Naive thymus-derived CD4-positive, alpha-beta T cell (primary cell): ENCODE measurements at regions not wholly inside any gene's neighbourhood (a gene's known extent, or its start where the extent isn't known, plus 50 kb on each side); places are given as distances from the start of the nearest gene placed in this dataset.

Experiments used
- ATAC-seq: fragments of 150-1000 bp; cut with Tn5 transposase; 2 replicates; pipeline ENCODE4 v1.10.0; 2021; ENCODE audit warnings: mild to moderate bottlenecking, moderate library complexity
- CTCF ChIA-PET: fragments of 350-600 bp; sonication (Branson Sonifier 250); formaldehyde crosslinking; loops from one replicate; lab custom pipeline; 2021; ENCODE audit warnings: antibody characterized with exemption; lab: Charles Lee
- POLR2A ChIA-PET: fragments of 350-600 bp; sonication (Branson Sonifier 250); formaldehyde crosslinking; loops from one replicate; lab custom pipeline; 2021; ENCODE audit warnings: antibody characterized with exemption, inconsistent platforms; lab: Charles Lee
- DNase-seq, 9 donors: peaks; one replicate each; pipeline versions ENCODE4 v3.0.0 to v3.0.0-alpha.2; 2020 to 2022; ENCODE audit warnings: mixed read lengths in 1 of 9
- H3K27ac ChIP-seq: one replicate; pipeline ENCODE4 v1.7.0; 2013; ENCODE audit warnings: mild to moderate bottlenecking, low read depth, low read length, moderate library complexity
- H3K27me3 ChIP-seq, 2 donors: one replicate each; pipeline ENCODE4 v1.7.0; 2013; ENCODE audit warnings: low read length in 2 of 2, mild to moderate bottlenecking in 2 of 2, moderate library complexity in 2 of 2; ENCODE audit not compliant: control insufficient read depth in 2 of 2, insufficient read depth in 2 of 2
- H3K36me3 ChIP-seq, 3 experiments: 1 replicate in 2 of 3; 2 replicates in 1 of 3; pipeline ENCODE4 v1.7.0; 2013; ENCODE audit warnings: low read length in 3 of 3, mild to moderate bottlenecking in 3 of 3, moderate library complexity in 1 of 3; ENCODE audit not compliant: insufficient read depth in 3 of 3, control insufficient read depth in 2 of 3
- H3K4me1 ChIP-seq, 2 donors: one replicate each; pipeline ENCODE4 v1.7.0; 2013; ENCODE audit warnings: low read length in 2 of 2, mild to moderate bottlenecking in 2 of 2, moderate library complexity in 1 of 2; ENCODE audit not compliant: control insufficient read depth in 2 of 2, insufficient read depth in 2 of 2
- H3K4me3 ChIP-seq: 2 replicates; pipeline ENCODE4 v1.7.0; 2013; ENCODE audit warnings: mild to moderate bottlenecking, low read length
- H3K9me3 ChIP-seq, 3 experiments: 1 replicate in 2 of 3; 2 replicates in 1 of 3; pipeline ENCODE4 v1.7.0; 2013; ENCODE audit warnings: low read length in 3 of 3; ENCODE audit not compliant: control insufficient read depth in 2 of 3
- H3K27ac Mint-ChIP-seq, 9 donors: one replicate each; pipeline ENCODE4 v1.8.0; 2020 to 2022; ENCODE audit warnings: mixed read lengths in 9 of 9, mild to moderate bottlenecking in 8 of 9, moderate library complexity in 5 of 9, inconsistent platforms in 2 of 9
- H3K27me3 Mint-ChIP-seq, 5 donors: one replicate each; pipeline ENCODE4 v1.8.0; 2021 to 2022; ENCODE audit warnings: mixed read lengths in 5 of 5, mild to moderate bottlenecking in 1 of 5
- H3K36me3 Mint-ChIP-seq, 5 donors: one replicate each; pipeline ENCODE4 v1.8.0; 2020 to 2022; ENCODE audit warnings: mixed read lengths in 5 of 5, mild to moderate bottlenecking in 3 of 5, inconsistent platforms in 1 of 5
- H3K4me1 Mint-ChIP-seq, 7 donors: one replicate each; pipeline ENCODE4 v1.8.0; 2020 to 2022; ENCODE audit warnings: mixed read lengths in 7 of 7, mild to moderate bottlenecking in 3 of 7, inconsistent platforms in 1 of 7
- H3K4me3 Mint-ChIP-seq, 10 donors: one replicate each; pipeline ENCODE4 v1.8.0; 2020 to 2022; ENCODE audit warnings: mild to moderate bottlenecking in 10 of 10, mixed read lengths in 10 of 10, moderate library complexity in 6 of 10, inconsistent platforms in 2 of 10
- H3K9me3 Mint-ChIP-seq, 11 donors: one replicate each; pipeline ENCODE4 v1.8.0; 2020 to 2022; ENCODE audit warnings: mixed read lengths in 11 of 11, mild to moderate bottlenecking in 4 of 11, inconsistent platforms in 1 of 11, moderate library complexity in 1 of 11
- intact Hi-C, 2 donors: fragments of 100-400 bp; cut with micrococcal nuclease; formaldehyde crosslinking; loops; one replicate each; pipeline ENCODE4 v1.15.1; 2023

DNA sequence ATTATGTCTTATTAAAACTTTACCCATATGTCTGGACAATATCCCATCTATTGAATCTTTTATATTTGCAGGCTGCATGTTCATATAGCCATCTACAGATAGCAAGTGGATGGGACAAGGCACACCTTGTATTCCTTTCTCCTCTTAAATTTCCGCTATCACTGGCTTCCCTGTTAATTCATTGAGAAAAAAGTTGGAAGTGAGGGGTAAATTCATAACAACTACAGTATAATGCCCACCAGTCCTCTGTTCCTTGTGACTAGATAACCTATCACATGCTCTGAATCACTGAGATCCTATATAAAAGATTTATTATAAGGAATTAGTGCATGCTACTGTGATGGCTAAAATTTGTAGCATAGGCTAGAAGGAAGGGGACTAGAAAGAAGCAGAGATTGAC, 1005.8 kb upstream of the ATXN8OS start:
- Mint-ChIP-seq H3K4me1 (peaks cover 0 to 2% (median 0%) of the 10 kb centered on the region in 7 donors), H3K27me3 (no peaks in the 10 kb centered on the region), H3K9me3 (peaks cover 0 to 16% (median 6%) of the 10 kb centered on the region in 11 donors), H3K4me3 (no peak overlapping the region), H3K36me3 (no peaks in the 10 kb centered on the region), H3K27ac (no peak overlapping the region)
- intact Hi-C loops: no loop called here
- Histone ChIP-seq H3K4me1 (no peaks in the 10 kb centered on the region), H3K27ac (no peak overlapping the region), H3K27me3 (no peaks in the 10 kb centered on the region), H3K36me3 (no peaks in the 10 kb centered on the region), H3K9me3 (peaks cover 0 to 4% (median 4%) of the 10 kb centered on the region in 3 experiments), H3K4me3 (no peak overlapping the region)
- ChIA-PET POLR2A (no interaction called here), CTCF (no interaction called here)
- ATAC-seq (no peak), DNase-seq (no peak)

DNA sequence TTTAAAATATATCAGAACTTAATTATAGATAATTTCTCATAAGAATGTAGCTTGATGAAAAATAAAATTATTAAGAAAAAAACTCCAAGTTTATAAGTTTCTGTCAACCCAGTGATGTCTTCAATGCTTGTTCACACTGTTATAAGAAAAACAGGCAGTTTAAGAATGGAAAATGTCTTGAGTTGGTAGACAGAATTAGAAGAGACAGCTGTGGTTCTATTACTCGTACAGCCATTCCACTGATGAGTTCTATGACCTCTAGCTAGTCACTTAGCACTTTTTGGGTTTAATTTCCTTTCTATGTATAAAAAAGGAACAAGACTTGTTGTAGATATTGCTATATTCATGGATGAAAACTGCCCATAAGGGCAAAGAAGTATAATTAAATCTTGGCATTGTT, 1013.1 kb upstream of the ATXN8OS start:
- ATAC-seq (no peak), DNase-seq (no peak)
- Histone ChIP-seq H3K36me3 (no peaks in the 10 kb centered on the region), H3K9me3 (no peaks in the 10 kb centered on the region), H3K4me1 (no peaks in the 10 kb centered on the region), H3K27me3 (no peaks in the 10 kb centered on the region), H3K4me3 (no peak overlapping the region), H3K27ac (no peak overlapping the region)
- peaks cover 0 to 11% (median 1%) of the 10 kb centered on the region in 11 donors for H3K9me3 Mint-ChIP-seq
- CTCF ChIA-PET: no interaction called here
- no peaks in the 10 kb centered on the region for H3K4me1 Mint-ChIP-seq
- H3K36me3 Mint-ChIP-seq: no peaks in the 10 kb centered on the region
- intact Hi-C loops: no loop called here
- H3K27me3 Mint-ChIP-seq: no peaks in the 10 kb centered on the region
- POLR2A ChIA-PET: no interaction called here
- H3K27ac Mint-ChIP-seq: no peak overlapping the region
- H3K4me3 Mint-ChIP-seq: no peak overlapping the region

DNA sequence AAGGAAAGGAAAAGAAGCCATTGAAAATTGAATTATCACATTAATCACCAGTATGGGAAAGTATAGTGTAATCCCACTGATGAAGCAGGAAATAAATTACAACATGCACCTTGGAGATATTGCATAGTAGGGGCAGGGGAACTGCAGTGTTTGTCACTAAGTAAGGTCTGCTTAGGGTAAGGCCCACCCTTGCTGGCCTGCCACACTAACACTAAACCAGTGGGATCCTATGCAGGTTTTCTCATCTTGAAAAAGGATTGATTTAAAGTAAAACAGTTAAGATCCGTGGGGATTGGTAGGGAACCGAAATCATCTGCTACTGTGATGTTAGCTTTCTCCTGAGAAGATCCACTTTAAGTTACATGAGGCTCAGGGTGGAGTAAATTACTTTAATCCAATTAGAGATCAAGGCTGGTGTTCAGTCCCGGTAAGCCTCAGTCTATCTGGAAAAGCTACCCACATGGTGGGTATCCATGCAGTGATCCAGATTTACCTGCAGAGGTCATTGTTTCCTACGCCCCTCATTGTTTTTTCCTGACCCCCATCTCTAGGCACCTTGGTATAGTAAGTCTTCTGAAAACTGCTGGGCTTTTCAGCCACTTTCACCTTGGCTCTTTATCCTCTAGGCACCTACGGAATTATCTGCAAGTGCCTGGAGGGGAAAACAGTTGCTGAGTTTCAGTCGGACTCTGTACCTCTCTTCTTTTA, 1014.9 kb upstream of the ATXN8OS start:
- no peaks in the 10 kb centered on the region for H3K27me3 Mint-ChIP-seq
- H3K4me3 Mint-ChIP-seq: no peak overlapping the region
- H3K4me1 Mint-ChIP-seq: no peaks in the 10 kb centered on the region

DNA sequence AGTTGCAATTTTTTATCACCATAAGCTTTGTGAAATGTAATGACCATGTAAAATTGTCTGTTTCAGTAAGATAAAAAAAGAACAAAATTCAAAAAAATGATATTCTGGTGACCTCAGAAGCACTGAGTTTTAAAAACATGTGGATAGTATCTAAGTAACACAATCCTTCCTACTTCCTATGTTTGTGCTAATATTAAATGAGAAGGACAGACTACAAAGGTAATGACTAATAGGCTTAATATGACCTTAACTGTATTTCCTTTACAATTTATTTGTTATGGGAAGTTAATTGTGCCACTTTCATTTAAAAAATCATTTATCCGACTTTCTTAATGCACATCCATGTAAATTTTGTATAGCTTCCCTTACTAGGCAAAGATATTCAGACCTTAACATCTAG, 1030.4 kb upstream of the ATXN8OS start:
- Mint-ChIP-seq H3K27ac (no peak overlapping the region), H3K36me3 (no peaks in the 10 kb centered on the region), H3K9me3 (peaks cover 0 to 40% (median 4%) of the 10 kb centered on the region in 11 donors), H3K4me3 (no peak overlapping the region), H3K27me3 (no peaks in the 10 kb centered on the region), H3K4me1 (no peaks in the 10 kb centered on the region)
- no peak for ATAC-seq
- ChIA-PET CTCF (no interaction called here), POLR2A (no interaction called here)
- Histone ChIP-seq H3K9me3 (no peaks in the 10 kb centered on the region), H3K27ac (no peak overlapping the region), H3K4me3 (no peak overlapping the region), H3K4me1 (no peaks in the 10 kb centered on the region), H3K27me3 (no peaks in the 10 kb centered on the region), H3K36me3 (no peaks in the 10 kb centered on the region)
- intact Hi-C loops: no loop called here
- DNase-seq: no peak

More for the DNA sequence above, 1014.9 kb upstream of the ATXN8OS start:
- H3K4me1 ChIP-seq: no peaks in the 10 kb centered on the region
- ATAC-seq: no peak
- intact Hi-C loops: no loop called here
- Mint-ChIP-seq H3K27ac (no peak overlapping the region), H3K9me3 (peaks cover 0 to 13% (median 2%) of the 10 kb centered on the region in 11 donors), H3K36me3 (no peaks in the 10 kb centered on the region)
- no peaks in the 10 kb centered on the region for H3K27me3 ChIP-seq
- H3K27ac ChIP-seq: no peak overlapping the region
- DNase-seq: no peak
- H3K9me3 ChIP-seq: no peaks in the 10 kb centered on the region
- ChIA-PET CTCF (no interaction called here), POLR2A (no interaction called here)
- H3K36me3 ChIP-seq: no peaks in the 10 kb centered on the region
- no peak overlapping the region for H3K4me3 ChIP-seq

DNA sequence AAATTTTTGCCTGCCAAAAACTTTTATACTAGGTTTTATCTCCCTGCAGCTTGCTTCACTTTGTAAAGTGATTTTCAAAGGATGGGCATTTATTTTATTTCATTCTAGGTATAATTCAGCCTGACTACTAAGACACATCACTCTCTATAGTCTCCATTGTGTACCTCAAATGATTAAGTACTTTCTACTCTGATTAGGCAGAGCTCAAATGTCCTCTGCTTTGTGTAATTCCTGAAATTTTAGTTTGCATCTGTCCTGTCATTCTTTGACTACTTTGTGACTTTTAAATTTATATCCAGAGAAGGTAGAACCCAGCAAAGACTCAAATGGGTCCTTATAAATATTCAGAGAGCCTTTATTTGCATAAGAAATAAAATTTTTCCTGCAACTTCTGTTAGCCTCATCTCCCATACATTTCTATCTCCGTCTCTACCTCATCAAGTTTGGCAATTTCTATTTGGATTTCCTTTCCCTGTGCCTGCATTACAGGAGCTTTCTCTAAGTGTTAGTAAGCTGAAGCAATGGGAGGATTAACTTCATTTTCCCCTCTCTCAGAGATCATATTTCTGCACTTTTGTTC, 1038.0 kb upstream of the ATXN8OS start:
- intact Hi-C loops: no loop called here
- ChIA-PET POLR2A (no interaction called here), CTCF (no interaction called here)
- ATAC-seq (no peak), DNase-seq (no peak)
- H3K4me3 ChIP-seq: no peak overlapping the region
- H3K9me3 Mint-ChIP-seq: peaks cover 0 to 29% (median 4%) of the 10 kb centered on the region in 11 donors
- no peaks in the 10 kb centered on the region for H3K27me3 ChIP-seq
- H3K4me1 ChIP-seq: no peaks in the 10 kb centered on the region
- H3K27ac Mint-ChIP-seq: no peak overlapping the region
- H3K27ac ChIP-seq: no peak overlapping the region
- H3K27me3 Mint-ChIP-seq: no peaks in the 10 kb centered on the region
- H3K9me3 ChIP-seq: no peaks in the 10 kb centered on the region
- no peaks in the 10 kb centered on the region for H3K36me3 ChIP-seq
- H3K4me1 Mint-ChIP-seq: no peaks in the 10 kb centered on the region
- no peak overlapping the region for H3K4me3 Mint-ChIP-seq
- no peaks in the 10 kb centered on the region for H3K36me3 Mint-ChIP-seq

DNA sequence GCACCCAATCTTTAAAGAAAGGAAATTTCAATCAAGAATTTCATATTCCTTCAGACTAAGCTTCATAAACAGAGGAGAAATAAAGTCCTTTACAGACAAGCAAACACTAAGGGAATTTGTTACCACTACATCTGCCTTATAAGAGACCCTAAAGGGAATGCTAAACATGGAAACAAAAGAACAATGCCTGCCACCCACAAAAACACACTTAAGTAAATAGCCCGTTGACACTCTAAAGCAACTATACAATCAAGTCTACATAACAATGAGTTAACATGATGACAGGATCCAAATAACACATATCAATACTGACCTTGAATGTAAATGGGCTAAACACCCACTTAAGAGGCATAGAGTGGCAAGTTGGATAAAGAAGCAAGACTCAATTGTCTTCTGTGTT, 1056.9 kb upstream of the ATXN8OS start:
- Histone ChIP-seq H3K36me3 (no peaks in the 10 kb centered on the region), H3K27ac (no peak overlapping the region), H3K4me1 (no peaks in the 10 kb centered on the region), H3K4me3 (no peak overlapping the region), H3K9me3 (peaks cover 0 to 3% (median 0%) of the 10 kb centered on the region in 3 experiments), H3K27me3 (no peaks in the 10 kb centered on the region)
- POLR2A ChIA-PET: no interaction called here
- no peak for DNase-seq
- H3K4me3 Mint-ChIP-seq: no peak overlapping the region
- intact Hi-C loops: no loop called here
- H3K4me1 Mint-ChIP-seq: no peaks in the 10 kb centered on the region
- no peaks in the 10 kb centered on the region for H3K36me3 Mint-ChIP-seq
- no peak for ATAC-seq
- H3K27ac Mint-ChIP-seq: no peak overlapping the region
- peaks cover 0 to 57% (median 17%) of the 10 kb centered on the region in 11 donors for H3K9me3 Mint-ChIP-seq
- no peaks in the 10 kb centered on the region for H3K27me3 Mint-ChIP-seq
- CTCF ChIA-PET: no interaction called here

DNA sequence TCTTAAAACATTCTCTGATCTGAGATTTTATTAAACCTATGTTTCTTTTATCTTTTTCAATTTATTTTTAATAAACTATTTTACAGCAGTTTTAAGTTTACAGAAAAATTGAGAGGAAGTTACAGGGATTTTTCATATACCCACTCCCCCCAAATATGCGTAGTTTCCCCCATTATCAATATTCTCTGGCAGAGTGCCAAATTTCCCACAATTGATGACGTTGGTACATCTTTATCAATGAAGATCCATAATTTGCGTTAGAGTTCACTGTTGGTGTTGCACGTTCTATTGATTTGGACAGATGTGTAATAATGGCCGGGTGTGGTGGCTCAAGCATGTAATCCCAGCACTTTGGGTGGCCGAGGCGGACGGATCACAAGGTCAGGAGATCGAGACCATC, 1063.0 kb upstream of the ATXN8OS start:
- Mint-ChIP-seq H3K4me3 (no peak overlapping the region), H3K27ac (no peak overlapping the region), H3K4me1 (no peaks in the 10 kb centered on the region), H3K9me3 (peaks cover 2 to 31% (median 10%) of the 10 kb centered on the region in 11 donors), H3K36me3 (no peaks in the 10 kb centered on the region), H3K27me3 (no peaks in the 10 kb centered on the region)
- Histone ChIP-seq H3K36me3 (no peaks in the 10 kb centered on the region), H3K4me3 (no peak overlapping the region), H3K4me1 (no peaks in the 10 kb centered on the region), H3K27ac (no peak overlapping the region), H3K9me3 (no peaks in the 10 kb centered on the region), H3K27me3 (no peaks in the 10 kb centered on the region)
- intact Hi-C loops: no loop called here
- CTCF ChIA-PET: no interaction called here
- POLR2A ChIA-PET: no interaction called here
- ATAC-seq: no peak
- DNase-seq: no peak
